Liver (tissue), 8 donors: ENCODE measurements at regions not wholly inside any gene's neighbourhood (a gene's known extent, or its start where the extent isn't known, plus 50 kb on each side); places are given as distances from the start of the nearest gene placed in this dataset.

ENCODE experiments used
- DNase-seq: peaks from one replicate; pipeline ENCODE4 v3.0.0-alpha.2; 2017; ENCODE audit warnings: low spot score
- H3K27ac ChIP-seq, 2 donors: one replicate each; pipeline ENCODE4 v1.7.0; 2013; ENCODE audit warnings: inconsistent platforms in 2 of 2, low read length in 2 of 2, control low read depth in 1 of 2, low read depth in 1 of 2, mild to moderate bottlenecking in 1 of 2
- H3K27me3 ChIP-seq, 4 donors: one replicate each; pipeline versions ENCODE4 v1.6.1 to v1.7.0; 2013; ENCODE audit warnings: low read length in 3 of 4, inconsistent platforms in 1 of 4, mild to moderate bottlenecking in 1 of 4, moderate library complexity in 1 of 4; ENCODE audit not compliant: control insufficient read depth in 4 of 4, insufficient read depth in 4 of 4
- H3K36me3 ChIP-seq, 4 donors: one replicate each; pipeline versions ENCODE4 v1.6.1 to v1.7.0; 2013; ENCODE audit warnings: low read length in 3 of 4, mild to moderate bottlenecking in 3 of 4, low read depth in 1 of 4, moderate library complexity in 1 of 4; ENCODE audit not compliant: control insufficient read depth in 4 of 4, insufficient read depth in 3 of 4
- H3K4me1 ChIP-seq, 4 donors: one replicate each; pipeline versions ENCODE4 v1.6.1 to v1.7.0; 2013; ENCODE audit warnings: low read length in 3 of 4, mild to moderate bottlenecking in 3 of 4, moderate library complexity in 1 of 4; ENCODE audit not compliant: control insufficient read depth in 4 of 4, insufficient read depth in 4 of 4
- H3K4me3 ChIP-seq, 3 donors: one replicate each; pipeline versions ENCODE4 v1.6.1 to v1.7.0; 2013; ENCODE audit warnings: low read length in 3 of 3, control low read depth in 1 of 3, low read depth in 1 of 3, mild to moderate bottlenecking in 1 of 3
- H3K9ac ChIP-seq, 2 donors: one replicate each; pipeline ENCODE4 v1.7.0; 2013; ENCODE audit warnings: low read length in 2 of 2, mild to moderate bottlenecking in 2 of 2, moderate library complexity in 2 of 2, control low read depth in 1 of 2, low read depth in 1 of 2
- H3K9me3 ChIP-seq, 4 donors: one replicate each; pipeline versions ENCODE4 v1.6.1 to v1.7.0; 2013; ENCODE audit warnings: low read length in 3 of 4; ENCODE audit not compliant: control insufficient read depth in 4 of 4
- ATF3 ChIP-seq: IDR thresholded peaks from 2 replicates; pipeline ENCODE4 v1.6.1; 2016; ENCODE audit warnings: antibody characterized with exemption
- CTCF ChIP-seq: fragments of 150-350 bp; IDR thresholded peaks from 2 replicates; pipeline ENCODE4 v1.5.1; 2017; ENCODE audit warnings: improper control_type of control experiment, low read depth, low read length; ENCODE audit not compliant: missing input control
- EGR1 ChIP-seq, 2 donors: IDR thresholded peaks; 2 replicates each; pipeline ENCODE4 v1.6.1; 2016 to 2018; ENCODE audit warnings: antibody characterized with exemption in 2 of 2, low read depth in 2 of 2
- FOXA1 ChIP-seq: IDR thresholded peaks from 2 replicates; pipeline ENCODE4 v1.6.1; 2016; ENCODE audit warnings: antibody characterized with exemption
- FOXA2 ChIP-seq: IDR thresholded peaks from 2 replicates; pipeline ENCODE4 v1.6.1; 2016; ENCODE audit warnings: antibody characterized with exemption
- GABPA ChIP-seq, 2 donors: IDR thresholded peaks in 1 of 2; conservative IDR thresholded peaks in 1 of 2; 2 replicates each; pipeline ENCODE4 v1.6.1; 2016; ENCODE audit warnings: antibody characterized with exemption in 2 of 2, mild to moderate bottlenecking in 1 of 2, moderate library complexity in 1 of 2
- HNF4A ChIP-seq, 2 donors: conservative IDR thresholded peaks; 2 replicates each; pipeline ENCODE4 v1.6.1; 2016; ENCODE audit warnings: antibody characterized with exemption in 2 of 2, mild to moderate bottlenecking in 2 of 2
- HNF4G ChIP-seq: IDR thresholded peaks from 2 replicates; pipeline ENCODE4 v1.6.1; 2016; ENCODE audit warnings: antibody characterized with exemption
- JUND ChIP-seq, 2 donors: IDR thresholded peaks; 2 replicates each; pipeline ENCODE4 v1.6.1; 2016; ENCODE audit warnings: antibody characterized with exemption in 2 of 2
- MAX ChIP-seq: IDR thresholded peaks from 2 replicates; pipeline ENCODE4 v1.6.1; 2016; ENCODE audit warnings: antibody characterized with exemption
- NR2F2 ChIP-seq: IDR thresholded peaks from 2 replicates; pipeline ENCODE4 v1.6.1; 2016; ENCODE audit warnings: antibody characterized with exemption
- RAD21 ChIP-seq, 2 donors: IDR thresholded peaks; 2 replicates each; pipeline ENCODE4 v1.6.1; 2016; ENCODE audit warnings: antibody characterized with exemption in 2 of 2, mild to moderate bottlenecking in 2 of 2
- REST ChIP-seq: IDR thresholded peaks from 2 replicates; pipeline ENCODE4 v1.6.1; 2016; ENCODE audit warnings: antibody characterized with exemption, mild to moderate bottlenecking
- RXRA ChIP-seq, 2 donors: IDR thresholded peaks; 2 replicates each; pipeline ENCODE4 v1.6.1; 2017 to 2018; ENCODE audit warnings: antibody characterized with exemption in 2 of 2, mild to moderate bottlenecking in 1 of 2
- SP1 ChIP-seq: IDR thresholded peaks from 2 replicates; pipeline ENCODE4 v1.6.1; 2018; ENCODE audit warnings: antibody characterized with exemption, mild to moderate bottlenecking
- TAF1 ChIP-seq: conservative IDR thresholded peaks from 2 replicates; pipeline ENCODE4 v1.6.1; 2016; ENCODE audit warnings: antibody characterized with exemption, mild to moderate bottlenecking
- YY1 ChIP-seq: IDR thresholded peaks from 2 replicates; pipeline ENCODE4 v1.6.1; 2016; ENCODE audit warnings: antibody characterized with exemption, mild to moderate bottlenecking
- ZBTB33 ChIP-seq: IDR thresholded peaks from 2 replicates; pipeline ENCODE4 v1.6.1; 2016; ENCODE audit warnings: antibody characterized with exemption
- WGBS: extraction: QIAGEN DNeasy Blood & Tissue Kit; methylation state at CpG from one replicate; pipeline ENCODE4 v1.1.7; 2013; 5-methylcytosine and 5-hydroxymethylcytosine counted together
- donor health status: healthy.
- donor health status: healthy.
- donor health status: healthy.
- donor health status: healthy.
- donor health status: healthy.

GRCh38 chr12:46110928-46111699 is 120.7 kb upstream of the SCAF11 start:
- TF ChIP-seq SP1 (peak; percentile 20), JUND (IDR thresholded peaks at IDR 0.05) (no peak), MAX (no peak), RAD21 (IDR thresholded peaks at IDR 0.05) (peak; percentile 5 to 10), HNF4G (no peak), HNF4A (conservative IDR thresholded peaks at IDR 0.05) (peak in 1 of 2 donors; percentile 42), GABPA (IDR thresholded peaks at IDR 0.05 in 1 of 2, conservative IDR thresholded peaks at IDR 0.05 in 1 of 2) (no peak), RXRA (IDR thresholded peaks at IDR 0.05) (peak; percentile 33 to 66), NR2F2 (no peak), ZBTB33 (no peak), CTCF (peak; percentile 34), YY1 (no peak), FOXA2 (no peak), FOXA1 (no peak), REST (peak; percentile 16), ATF3 (no peak), TAF1 (no peak), EGR1 (IDR thresholded peaks at IDR 0.05; ENCODE audit: low read depth in 2 of 2) (no peak)

More at GRCh38 chr12:46110928-46111699, 120.7 kb upstream of the SCAF11 start:
- no peak for DNase-seq
- 27% methylated on average over 1 of the region's 1 CpG for WGBS
- Histone ChIP-seq H3K9me3 (no peaks in the 10 kb centered on the region), H3K27me3 (no peaks in the 10 kb centered on the region), H3K27ac (no peak overlapping the region), H3K4me1 (peaks cover 0 to 9% (median 6%) of the 10 kb centered on the region in 4 donors), H3K36me3 (no peaks in the 10 kb centered on the region), H3K9ac (no peak overlapping the region), H3K4me3 (no peak overlapping the region)
